Liver (tissue), 3 donors: ENCODE measurements at regions not wholly inside any gene's neighbourhood (a gene's known extent, or its start where the extent isn't known, plus 50 kb on each side); places are given as distances from the start of the nearest gene placed in this dataset.

Source experiments
- HNF4A ChIP-seq, 2 donors: conservative IDR thresholded peaks; 2 replicates each; pipeline ENCODE4 v1.6.1; 2016; ENCODE audit warnings: antibody characterized with exemption in 2 of 2, mild to moderate bottlenecking in 2 of 2
- JUND ChIP-seq, 2 donors: IDR thresholded peaks; 2 replicates each; pipeline ENCODE4 v1.6.1; 2016; ENCODE audit warnings: antibody characterized with exemption in 2 of 2
- MAX ChIP-seq: IDR thresholded peaks from 2 replicates; pipeline ENCODE4 v1.6.1; 2016; ENCODE audit warnings: antibody characterized with exemption
- TF ChIP-seq, protein P1 (sequence below): fragments of 150-350 bp; IDR thresholded peaks from 2 replicates; pipeline ENCODE4 v1.5.1; 2017; ENCODE audit warnings: improper control_type of control experiment, low read depth, low read length; ENCODE audit not compliant: missing input control
- TF ChIP-seq, protein P2 (sequence below): IDR thresholded peaks from 2 replicates; pipeline ENCODE4 v1.6.1; 2016; ENCODE audit warnings: antibody characterized with exemption
- donor health status: healthy.
- donor health status: healthy.

DNA sequence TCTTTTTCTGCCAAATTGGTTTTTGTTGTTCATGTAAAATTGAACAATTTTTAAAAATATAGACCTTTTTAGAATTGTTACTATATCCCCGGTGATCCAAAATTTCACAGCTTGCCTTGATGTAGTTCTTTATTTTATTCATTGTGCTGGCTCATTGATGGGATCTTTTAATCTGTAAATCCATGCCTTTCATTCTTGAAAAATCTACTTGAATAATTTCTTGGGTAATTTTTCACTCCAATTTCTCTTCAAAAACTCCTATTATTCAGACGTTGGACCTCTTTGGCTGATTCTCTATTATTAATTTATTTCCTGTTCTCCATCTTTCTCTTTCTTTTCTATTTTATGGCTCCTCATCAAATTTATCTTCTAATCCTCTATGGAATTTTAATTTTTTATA lies 476.1 kb upstream of the CITED2 start:
- TF ChIP-seq, protein P1, sequence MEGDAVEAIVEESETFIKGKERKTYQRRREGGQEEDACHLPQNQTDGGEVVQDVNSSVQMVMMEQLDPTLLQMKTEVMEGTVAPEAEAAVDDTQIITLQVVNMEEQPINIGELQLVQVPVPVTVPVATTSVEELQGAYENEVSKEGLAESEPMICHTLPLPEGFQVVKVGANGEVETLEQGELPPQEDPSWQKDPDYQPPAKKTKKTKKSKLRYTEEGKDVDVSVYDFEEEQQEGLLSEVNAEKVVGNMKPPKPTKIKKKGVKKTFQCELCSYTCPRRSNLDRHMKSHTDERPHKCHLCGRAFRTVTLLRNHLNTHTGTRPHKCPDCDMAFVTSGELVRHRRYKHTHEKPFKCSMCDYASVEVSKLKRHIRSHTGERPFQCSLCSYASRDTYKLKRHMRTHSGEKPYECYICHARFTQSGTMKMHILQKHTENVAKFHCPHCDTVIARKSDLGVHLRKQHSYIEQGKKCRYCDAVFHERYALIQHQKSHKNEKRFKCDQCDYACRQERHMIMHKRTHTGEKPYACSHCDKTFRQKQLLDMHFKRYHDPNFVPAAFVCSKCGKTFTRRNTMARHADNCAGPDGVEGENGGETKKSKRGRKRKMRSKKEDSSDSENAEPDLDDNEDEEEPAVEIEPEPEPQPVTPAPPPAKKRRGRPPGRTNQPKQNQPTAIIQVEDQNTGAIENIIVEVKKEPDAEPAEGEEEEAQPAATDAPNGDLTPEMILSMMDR = no peak
- TF ChIP-seq, protein P2, sequence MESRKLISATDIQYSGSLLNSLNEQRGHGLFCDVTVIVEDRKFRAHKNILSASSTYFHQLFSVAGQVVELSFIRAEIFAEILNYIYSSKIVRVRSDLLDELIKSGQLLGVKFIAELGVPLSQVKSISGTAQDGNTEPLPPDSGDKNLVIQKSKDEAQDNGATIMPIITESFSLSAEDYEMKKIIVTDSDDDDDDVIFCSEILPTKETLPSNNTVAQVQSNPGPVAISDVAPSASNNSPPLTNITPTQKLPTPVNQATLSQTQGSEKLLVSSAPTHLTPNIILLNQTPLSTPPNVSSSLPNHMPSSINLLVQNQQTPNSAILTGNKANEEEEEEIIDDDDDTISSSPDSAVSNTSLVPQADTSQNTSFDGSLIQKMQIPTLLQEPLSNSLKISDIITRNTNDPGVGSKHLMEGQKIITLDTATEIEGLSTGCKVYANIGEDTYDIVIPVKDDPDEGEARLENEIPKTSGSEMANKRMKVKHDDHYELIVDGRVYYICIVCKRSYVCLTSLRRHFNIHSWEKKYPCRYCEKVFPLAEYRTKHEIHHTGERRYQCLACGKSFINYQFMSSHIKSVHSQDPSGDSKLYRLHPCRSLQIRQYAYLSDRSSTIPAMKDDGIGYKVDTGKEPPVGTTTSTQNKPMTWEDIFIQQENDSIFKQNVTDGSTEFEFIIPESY = no peak
- TF ChIP-seq MAX (no peak), HNF4A (conservative IDR thresholded peaks at IDR 0.05) (no peak), JUND (IDR thresholded peaks at IDR 0.05) (no peak)
